H1 (cell line): ENCODE measurements at regions not wholly inside any gene's neighbourhood (a gene's known extent, or its start where the extent isn't known, plus 50 kb on each side); places are given as distances from the start of the nearest gene placed in this dataset.

Experiments used
- CTCF ChIA-PET: fragments of 300-600 bp; sonication (Branson Sonifier 250); formaldehyde crosslinking; loops from one replicate; lab custom pipeline; 2021; ENCODE audit not compliant: partially characterized antibody; lab: Charles Lee
- POLR2A ChIA-PET: fragments of 300-600 bp; sonication (Branson Sonifier 250); formaldehyde crosslinking; loops from one replicate; lab custom pipeline; 2021; ENCODE audit warnings: inconsistent platforms; ENCODE audit not compliant: partially characterized antibody; lab: Charles Lee
- DNase-seq, 2 experiments: peaks; one replicate each; pipeline versions ENCODE4 v3.0.0 to v3.0.0-alpha.2; 2010 to 2022; ENCODE audit warnings: low spot score in 2 of 2, low read depth in 1 of 2, mixed read lengths in 1 of 2
- FAIRE-seq: peaks from 2 replicates; lab custom pipeline; 2011; peaks lifted over from hg19 to GRCh38; lab: Jason Lieb, UNC
- H2AFZ ChIP-seq: 2 replicates; pipeline ENCODE4 v1.8.1; 2012; ENCODE audit warnings: low read length, inconsistent platforms
- H2AK5ac ChIP-seq: 2 replicates; pipeline ENCODE4 v1.6.1; 2013; ENCODE audit warnings: low read depth, low read length
- H2BK120ac ChIP-seq: replicated peaks from 2 replicates; pipeline ENCODE3; 2013; ENCODE audit warnings: low read depth, low read length, inconsistent platforms
- H2BK12ac ChIP-seq: 2 replicates; pipeline ENCODE4 v1.6.1; 2013; ENCODE audit warnings: low read depth, low read length
- H2BK15ac ChIP-seq: 2 replicates; pipeline ENCODE4 v1.6.1; 2013; ENCODE audit warnings: low read length
- H2BK20ac ChIP-seq: 2 replicates; pipeline ENCODE4 v1.6.1; 2013; ENCODE audit warnings: low read length
- H2BK5ac ChIP-seq: 2 replicates; pipeline ENCODE4 v1.6.1; 2013; ENCODE audit warnings: low read depth, low read length
- H3K14ac ChIP-seq: 2 replicates; pipeline ENCODE4 v1.6.1; 2013; ENCODE audit warnings: inconsistent platforms; ENCODE audit not compliant: insufficient read length
- H3K18ac ChIP-seq: 2 replicates; pipeline ENCODE4 v1.6.1; 2013; ENCODE audit warnings: low read length; ENCODE audit errors: extremely low read depth
- H3K23ac ChIP-seq: 2 replicates; pipeline ENCODE4 v1.6.1; 2013; ENCODE audit warnings: inconsistent platforms; ENCODE audit not compliant: insufficient read length
- H3K23me2 ChIP-seq: 2 replicates; pipeline ENCODE4 v1.6.1; 2013; ENCODE audit warnings: low read depth, low read length
- H3K27ac ChIP-seq: 2 replicates; pipeline ENCODE4 v1.6.1; 2011; ENCODE audit warnings: low read depth, low read length, inconsistent platforms
- H3K27me3 ChIP-seq, 4 experiments: replicated peaks in 1 of 4; 1 replicate in 1 of 4; 2 replicates in 3 of 4; pipeline versions ENCODE4 v1.6.1 to v1.8.1; 2011 to 2013; ENCODE audit warnings: low read length in 3 of 4, mild to moderate bottlenecking in 3 of 4, inconsistent platforms in 2 of 4, mixed read lengths in 2 of 4, moderate library complexity in 1 of 4; ENCODE audit not compliant: control insufficient read depth in 3 of 4, insufficient read depth in 3 of 4; ENCODE audit errors: extremely low read depth in 1 of 4
- H3K36me3 ChIP-seq, 4 experiments: 2 replicates each; pipeline versions ENCODE4 v1.6.1 to v1.8.1; 2011 to 2013; ENCODE audit warnings: mild to moderate bottlenecking in 4 of 4, low read length in 3 of 4, moderate library complexity in 2 of 4, control low read depth in 1 of 4, inconsistent platforms in 1 of 4; ENCODE audit not compliant: insufficient read depth in 4 of 4, control insufficient read depth in 2 of 4
- H3K4ac ChIP-seq: replicated peaks from 2 replicates; pipeline ENCODE3; 2013; ENCODE audit warnings: low read length, low read depth, mixed read lengths, inconsistent platforms; ENCODE audit not compliant: insufficient read length
- H3K4me1 ChIP-seq, 4 experiments: replicated peaks in 1 of 4; 1 replicate in 1 of 4; 2 replicates in 3 of 4; pipeline versions ENCODE4 v1.6.1 to v1.8.1; 2011 to 2013; ENCODE audit warnings: low read length in 3 of 4, inconsistent platforms in 2 of 4, mixed read lengths in 1 of 4; ENCODE audit not compliant: insufficient read depth in 4 of 4, control insufficient read depth in 3 of 4
- H3K4me2 ChIP-seq, 2 experiments: 2 replicates each; pipeline versions ENCODE4 v1.6.1 to v1.8.1; 2011 to 2013; ENCODE audit warnings: low read depth in 2 of 2, low read length in 2 of 2, control low read depth in 1 of 2, inconsistent platforms in 1 of 2, mild to moderate bottlenecking in 1 of 2; ENCODE audit not compliant: insufficient read depth in 1 of 2
- H3K4me3 ChIP-seq, 4 experiments: fragments of 200-600, 300-600 bp in 1 of 4; sonication (generic), shearing (Covaris generic), sonication (Bioruptor Twin) in 1 of 4; 2 replicates each; pipeline versions ENCODE4 v1.5.1 to v1.8.1; 2011 to 2016; ENCODE audit warnings: low read length in 4 of 4, low read depth in 3 of 4, control low read depth in 2 of 4, inconsistent platforms in 2 of 4, mild to moderate bottlenecking in 2 of 4, mixed read lengths in 1 of 4, moderate library complexity in 1 of 4; ENCODE audit not compliant: insufficient read depth in 2 of 4; ENCODE audit errors: extremely low read depth in 1 of 4
- H3K56ac ChIP-seq: replicated peaks from 2 replicates; pipeline ENCODE3; 2013; ENCODE audit warnings: low read depth, mild to moderate bottlenecking, mixed read lengths, low read length, inconsistent platforms; ENCODE audit not compliant: insufficient read length
- H3K79me1 ChIP-seq: 2 replicates; pipeline ENCODE4 v1.6.1; 2013; ENCODE audit warnings: low read depth, low read length, control low read depth
- H3K79me2 ChIP-seq, 2 experiments: 2 replicates each; pipeline versions ENCODE4 v1.6.1 to v1.8.1; 2012 to 2013; ENCODE audit warnings: low read length in 2 of 2, mild to moderate bottlenecking in 2 of 2, inconsistent platforms in 1 of 2; ENCODE audit not compliant: insufficient read depth in 2 of 2, control insufficient read depth in 1 of 2
- H3K9ac ChIP-seq, 4 experiments: replicated peaks in 1 of 4; 1 replicate in 1 of 4; 2 replicates in 3 of 4; pipeline versions ENCODE4 v1.6.1 to v1.8.1; 2011 to 2013; ENCODE audit warnings: low read depth in 3 of 4, low read length in 3 of 4, control low read depth in 2 of 4, mild to moderate bottlenecking in 2 of 4, moderate library complexity in 2 of 4, inconsistent platforms in 1 of 4; ENCODE audit errors: extremely low read depth in 1 of 4
- H3K9me3 ChIP-seq, 2 experiments: 2 replicates each; pipeline versions ENCODE4 v1.6.1 to v1.8.1; 2012 to 2013; ENCODE audit warnings: mild to moderate bottlenecking in 2 of 2, moderate library complexity in 2 of 2, control low read depth in 1 of 2, inconsistent platforms in 1 of 2, low read depth in 1 of 2, low read length in 1 of 2, mixed read lengths in 1 of 2; ENCODE audit not compliant: insufficient read depth in 2 of 2
- H4K20me1 ChIP-seq, 2 experiments: replicated peaks in 1 of 2; 2 replicates each; pipeline versions ENCODE3 to v1.8.1; 2011 to 2013; ENCODE audit warnings: inconsistent platforms in 2 of 2, low read length in 2 of 2, mild to moderate bottlenecking in 1 of 2; ENCODE audit not compliant: insufficient read depth in 2 of 2, control insufficient read depth in 1 of 2
- H4K5ac ChIP-seq: 2 replicates; pipeline ENCODE4 v1.6.1; 2013; ENCODE audit warnings: low read length, low read depth, mixed read lengths, inconsistent platforms; ENCODE audit not compliant: insufficient read length
- H4K8ac ChIP-seq: 2 replicates; pipeline ENCODE4 v1.8.0; 2013; ENCODE audit warnings: mild to moderate bottlenecking, moderate library complexity, low read length, inconsistent platforms; ENCODE audit not compliant: insufficient read depth; ENCODE audit errors: extremely low read depth
- H4K91ac ChIP-seq: replicated peaks from 2 replicates; pipeline ENCODE3; 2013; ENCODE audit warnings: low read length, mixed read lengths, inconsistent platforms; ENCODE audit not compliant: insufficient read length
- BRCA1 ChIP-seq: IDR thresholded peaks from 2 replicates; pipeline ENCODE4 v1.6.1; 2012; ENCODE audit warnings: low read depth, low read length, improper control_type of control experiment
- NRF1 ChIP-seq: IDR thresholded peaks from 2 replicates; pipeline ENCODE4 v1.6.1; 2011; ENCODE audit warnings: mild to moderate bottlenecking, low read depth, low read length, improper control_type of control experiment
- RFX5 ChIP-seq: IDR thresholded peaks from 2 replicates; pipeline ENCODE4 v1.6.1; 2011; ENCODE audit warnings: low read depth, low read length, improper control_type of control experiment, borderline replicate concordance
- SAP30 ChIP-seq: fragments of 300-600 bp; sonication (generic); IDR thresholded peaks from 2 replicates; pipeline ENCODE4 v1.7.1; 2012; ENCODE audit warnings: low read length, moderate library complexity, mild to moderate bottlenecking, inconsistent platforms; ENCODE audit not compliant: insufficient read depth, insufficient replicate concordance
- TAF7 ChIP-seq: optimal IDR thresholded peaks from 2 replicates; pipeline ENCODE3; 2011; ENCODE audit warnings: low read depth, mild to moderate bottlenecking, inconsistent platforms, low read length, moderate library complexity, borderline replicate concordance
- WGBS, 2 experiments: shearing (Covaris generic) in 1 of 2; methylation state at CpG; one replicate each; pipeline versions ENCODE4 v1.1.6 to v1.1.7; 2013 to 2015; ENCODE audit warnings: low lambda C conversion rate in 2 of 2, mixed read lengths in 2 of 2, inconsistent platforms in 1 of 2, low coverage in 1 of 2, missing lambda C conversion rate in 1 of 2; ENCODE audit not compliant: insufficient replicate concordance in 2 of 2, insufficient coverage in 1 of 2, insufficient read length in 1 of 2; ENCODE audit errors: extremely low coverage in 1 of 2, missing lambda C conversion rate in 1 of 2; 5-methylcytosine and 5-hydroxymethylcytosine counted together
- TF ChIP-seq, protein P1 (sequence below): IDR thresholded peaks from 2 replicates; pipeline ENCODE4 v1.6.1; 2012; ENCODE audit warnings: inconsistent platforms
- TF ChIP-seq, protein P2 (sequence below): IDR thresholded peaks from 2 replicates; pipeline ENCODE4 v1.6.1; 2011; ENCODE audit warnings: low read depth, mild to moderate bottlenecking, low read length; ENCODE audit not compliant: insufficient read depth

DNA sequence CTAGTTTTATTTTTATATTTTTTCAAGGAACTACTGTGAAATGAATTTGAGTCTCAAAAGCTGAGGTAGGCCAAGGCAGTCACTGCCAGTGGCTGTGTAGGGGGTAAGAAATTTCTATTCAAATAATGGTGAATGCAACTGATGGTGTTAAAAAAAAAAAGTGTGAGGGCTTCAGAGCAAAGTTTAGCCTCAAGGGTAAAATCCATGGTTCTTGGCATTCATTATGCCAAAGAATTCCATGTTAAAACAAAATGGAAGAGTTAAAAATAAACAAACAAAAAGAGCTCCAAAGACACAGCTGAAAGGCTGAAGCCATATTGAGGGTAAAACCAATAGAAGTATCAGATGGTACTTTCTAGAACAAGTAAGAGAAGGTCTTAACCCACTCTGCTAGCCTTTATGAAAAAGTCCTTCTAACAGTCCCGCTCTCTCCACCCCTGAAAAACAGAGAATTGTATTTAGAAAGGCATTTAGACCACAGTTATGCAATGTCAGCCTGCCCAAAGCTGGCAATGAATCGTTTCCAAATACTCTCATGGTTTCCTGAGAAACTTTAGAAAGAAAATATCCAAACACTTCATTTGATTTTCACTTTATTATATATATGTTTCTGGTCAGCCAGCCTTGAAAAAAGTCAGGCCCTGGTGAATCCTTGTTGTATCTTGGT, 158.4 kb upstream of the GMNC start:
- H3K79me1 ChIP-seq, result no peaks in the 10 kb centered on the region
- WGBS, 2 experiments, result 88% methylated on average over 2 of the region's 2 CpGs; no CpG with 5 or more reads in 1 of the 2 experiments
- H2AFZ ChIP-seq, result no peak overlapping the region
- no peak overlapping the region for H3K18ac ChIP-seq
- DNase-seq (no peak), FAIRE-seq (no peak)
- H3K4me2 ChIP-seq, result no peak overlapping the region
- no peaks in the 10 kb centered on the region for H4K20me1 ChIP-seq
- no peak overlapping the region for H3K4ac ChIP-seq
- no peak overlapping the region for H3K9ac ChIP-seq
- H2AK5ac ChIP-seq, result no peak overlapping the region
- POLR2A ChIA-PET, result no interaction called here
- no peaks in the 10 kb centered on the region; a peak in 1 of 4 replicates for H3K9me3 ChIP-seq
- no peak overlapping the region for H4K91ac ChIP-seq
- no peaks in the 10 kb centered on the region for H3K36me3 ChIP-seq
- H2BK20ac ChIP-seq, result no peak overlapping the region
- H4K5ac ChIP-seq, result no peak overlapping the region
- H3K4me3 ChIP-seq, result no peak overlapping the region
- H2BK120ac ChIP-seq, result no peak overlapping the region
- no peak overlapping the region for H3K23ac ChIP-seq
- no peak overlapping the region for H4K8ac ChIP-seq
- no peak overlapping the region for H2BK5ac ChIP-seq
- no peaks in the 10 kb centered on the region for H3K23me2 ChIP-seq
- no peaks in the 10 kb centered on the region for H3K4me1 ChIP-seq
- no peak overlapping the region for H3K14ac ChIP-seq
- no peak overlapping the region for H2BK15ac ChIP-seq
- H3K79me2 ChIP-seq, result no peaks in the 10 kb centered on the region
- TF ChIP-seq RFX5 (no peak), NRF1 (no peak), TAF7 (no peak), SAP30 (no peak), BRCA1 (no peak)
- TF ChIP-seq, protein P1, sequence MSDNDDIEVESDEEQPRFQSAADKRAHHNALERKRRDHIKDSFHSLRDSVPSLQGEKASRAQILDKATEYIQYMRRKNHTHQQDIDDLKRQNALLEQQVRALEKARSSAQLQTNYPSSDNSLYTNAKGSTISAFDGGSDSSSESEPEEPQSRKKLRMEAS, result no peak
- TF ChIP-seq, protein P2, sequence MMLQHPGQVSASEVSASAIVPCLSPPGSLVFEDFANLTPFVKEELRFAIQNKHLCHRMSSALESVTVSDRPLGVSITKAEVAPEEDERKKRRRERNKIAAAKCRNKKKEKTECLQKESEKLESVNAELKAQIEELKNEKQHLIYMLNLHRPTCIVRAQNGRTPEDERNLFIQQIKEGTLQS, result no peak
- CTCF ChIA-PET, result interaction anchor here (0.8 to 1.1 kb wide), 2 partner anchors 13 to 105 kb away, joined by 3 to 4 read pairs; no protein-coding TSS in a partner anchor
- no peak overlapping the region for H3K27ac ChIP-seq
- no peak overlapping the region for H3K56ac ChIP-seq
- no peak overlapping the region for H2BK12ac ChIP-seq
- H3K27me3 ChIP-seq, result no peaks in the 10 kb centered on the region
